SW 1271 (cell line): ENCODE measurements at regions not wholly inside any gene's neighbourhood (a gene's known extent, or its start where the extent isn't known, plus 50 kb on each side); places are given as distances from the start of the nearest gene placed in this dataset.
"Not testable (repeated sequence)": the region's sequence is repeated elsewhere in the genome, so short reads cannot be mapped to it uniquely, and the experiment has no call there.

Experiments
- DNase-seq, 2 experiments: peaks; one replicate each; lab custom pipeline; 2025; lab: John Stamatoyannopoulos, UW

GRCh38 chr6:74182992-74183391 is 487.0 kb downstream of the CD109 start:
- no peak for DNase-seq

- DNase-seq, result no peak
These were observed 485.5 kb downstream of the CD109 start for GRCh38 chr6:74181471-74181870.

DNA sequence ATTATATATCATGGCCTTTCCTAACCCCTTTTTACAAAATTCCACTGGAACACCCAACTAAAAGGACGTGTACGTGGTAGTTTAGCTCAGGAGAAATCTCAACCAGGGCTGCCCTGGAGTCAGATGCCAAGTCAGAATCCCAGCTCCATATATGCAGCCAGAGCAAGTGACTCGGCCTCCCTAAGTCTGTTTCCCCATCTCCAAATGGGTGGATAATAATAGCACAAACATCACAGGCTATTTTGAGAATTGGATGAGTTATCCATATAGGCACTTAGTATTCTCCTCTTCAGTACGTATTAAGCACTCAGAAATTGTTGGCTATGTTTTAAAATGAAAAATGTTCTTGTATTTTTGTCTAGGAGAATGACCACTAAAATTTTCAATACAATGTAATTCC is 481.5 kb downstream of the CD109 start:
- no peak for DNase-seq

- DNase-seq, result not testable (repeated sequence)
These were observed 474.5 kb downstream of the CD109 start for GRCh38 chr6:74170550-74170949.

DNA sequence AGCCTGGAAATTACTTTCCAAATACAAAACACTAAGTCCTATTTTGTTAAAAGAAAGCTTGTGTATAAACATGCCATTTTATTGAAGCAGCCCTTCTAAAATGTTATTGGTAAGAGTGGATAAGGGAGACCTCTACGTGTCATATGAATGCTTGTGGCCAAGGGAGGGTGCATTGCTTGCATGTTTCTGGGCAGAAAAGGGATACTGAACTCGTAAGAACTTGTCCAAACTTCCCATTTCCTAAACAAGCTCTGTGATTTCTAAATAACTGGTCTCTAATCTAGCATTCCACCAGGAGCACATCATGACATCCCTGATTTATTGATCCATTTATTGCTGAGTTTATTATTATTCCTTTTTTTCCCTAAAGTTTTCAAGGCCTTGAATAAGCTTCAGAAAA is 474.1 kb downstream of the CD109 start:
- DNase-seq, result no peak

DNA sequence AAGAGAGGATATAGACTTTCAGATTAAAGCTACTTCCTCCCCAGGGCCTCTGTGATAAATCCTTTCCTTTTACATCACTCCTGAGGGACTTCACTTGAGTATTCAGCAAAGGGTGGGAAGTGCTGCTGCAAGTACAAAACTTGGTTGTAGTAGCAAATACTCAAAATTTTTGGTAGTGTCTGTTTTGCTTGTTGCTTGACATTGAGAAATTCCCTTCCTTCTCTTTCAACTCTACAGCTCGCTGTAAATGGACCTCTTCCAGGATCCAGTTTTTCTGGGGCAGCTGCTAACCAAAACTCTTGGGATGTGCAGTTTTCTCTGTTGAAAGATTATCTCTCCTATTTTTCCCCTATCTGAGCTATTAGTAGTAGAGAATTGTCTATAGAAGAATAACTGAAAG is 472.0 kb downstream of the CD109 start:
- DNase-seq, result no peak

DNA sequence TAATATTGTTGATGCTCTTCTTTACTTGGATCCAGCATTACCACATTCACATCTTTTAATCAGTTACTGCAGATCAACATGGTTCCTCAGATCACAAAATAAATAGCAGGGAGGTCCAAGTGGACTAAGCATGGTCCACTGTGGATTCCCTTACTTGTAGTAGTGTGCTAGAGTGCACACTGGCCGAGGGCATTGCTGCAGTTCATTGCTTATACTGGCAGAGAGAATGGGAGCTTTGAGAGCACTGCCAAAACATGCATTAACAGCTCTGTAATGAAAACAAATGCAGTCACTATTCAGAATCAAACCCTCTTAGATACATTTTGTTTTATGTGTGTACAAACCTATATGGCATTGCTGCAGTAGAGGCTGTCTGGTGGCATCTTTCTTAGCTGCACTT is 471.5 kb downstream of the CD109 start:
- DNase-seq, result no peak

DNA sequence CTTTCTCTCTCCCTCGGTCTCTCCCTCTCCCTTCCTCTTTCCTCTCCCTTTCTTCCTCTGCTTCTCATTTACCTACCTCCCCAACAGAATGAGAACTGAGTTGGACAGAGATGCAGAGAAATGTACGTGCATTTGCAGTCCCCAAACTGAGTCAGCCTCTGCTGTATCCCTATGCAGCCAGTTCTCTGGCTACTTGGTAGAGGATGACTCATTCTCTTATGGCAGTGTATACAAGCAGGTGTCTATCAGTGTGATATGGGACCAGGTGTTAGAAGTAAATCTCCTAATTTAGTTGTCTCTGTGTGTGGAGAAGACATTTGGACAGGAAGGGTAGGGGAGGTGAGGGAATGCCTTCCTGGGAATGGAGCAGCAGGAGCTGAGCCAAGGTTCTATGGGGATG is 470.8 kb downstream of the CD109 start:
- no peak for DNase-seq

GRCh38 chr6:74161380-74161779 is 465.4 kb downstream of the CD109 start:
- DNase-seq, result no peak

- DNase-seq, result no peak
These were observed 456.2 kb downstream of the CD109 start for GRCh38 chr6:74152096-74152675.

DNA sequence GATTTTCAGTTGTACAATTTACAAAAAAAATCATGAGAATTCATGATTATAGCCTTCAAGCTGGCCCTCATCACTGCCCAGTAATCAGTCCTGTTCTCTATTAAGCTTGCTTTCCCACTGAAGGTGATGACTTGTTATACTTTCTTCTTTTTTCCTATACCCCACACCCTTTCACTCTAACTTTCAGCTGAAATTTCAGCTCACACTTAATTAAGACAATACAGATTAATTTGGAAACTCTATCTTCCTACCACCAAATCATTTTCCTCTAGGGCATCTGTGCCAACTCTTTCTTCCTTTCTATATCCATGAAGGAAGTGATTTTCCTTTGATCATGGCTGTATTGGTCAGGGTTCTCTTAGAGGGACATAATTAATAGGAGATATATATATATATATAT is 449.9 kb downstream of the CD109 start:
- DNase-seq, result no peak

- peak; percentile 30 to 74 for DNase-seq
These were observed 441.9 kb downstream of the CD109 start for GRCh38 chr6:74137911-74138310.

DNA sequence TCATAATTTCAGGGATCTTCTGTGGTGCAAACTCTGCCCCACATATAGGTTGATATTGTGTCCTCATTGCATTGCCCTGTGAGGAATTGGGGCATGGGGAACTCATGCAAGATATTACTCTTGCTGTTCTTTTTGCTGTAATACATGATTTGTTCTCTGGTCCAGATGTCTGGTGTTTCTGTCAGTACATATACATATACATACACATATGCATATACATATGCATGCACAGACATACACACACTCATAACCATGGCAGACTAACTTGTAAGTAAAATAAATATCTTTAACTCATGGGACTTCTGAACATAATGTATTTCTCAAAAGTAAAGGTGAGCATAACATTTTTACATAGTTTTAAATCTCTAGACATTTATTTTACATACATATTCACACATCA is 438.3 kb downstream of the CD109 start:
- DNase-seq, result no peak

GRCh38 chr6:74133073-74133472 is 437.1 kb downstream of the CD109 start:
- no peak for DNase-seq

DNA sequence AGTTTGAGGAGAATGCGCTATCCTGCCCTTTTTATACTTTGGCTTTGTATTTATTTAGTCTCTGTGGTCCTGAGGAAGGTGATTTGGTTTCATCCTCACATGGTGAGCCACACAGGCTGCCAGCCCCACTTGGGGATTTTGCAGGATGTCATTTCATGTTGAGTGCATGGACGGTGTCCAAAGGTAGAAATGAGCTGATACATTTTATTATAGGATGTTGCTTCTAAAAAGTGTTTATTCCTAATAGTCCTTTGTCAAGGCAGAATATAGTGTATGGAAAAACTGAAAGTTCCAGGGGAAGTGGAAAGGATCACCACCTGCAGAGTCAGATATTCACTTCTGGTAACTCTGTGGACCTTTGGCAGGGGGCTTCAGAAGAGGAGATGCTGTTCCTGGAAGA is 434.6 kb downstream of the CD109 start:
- no peak for DNase-seq

DNA sequence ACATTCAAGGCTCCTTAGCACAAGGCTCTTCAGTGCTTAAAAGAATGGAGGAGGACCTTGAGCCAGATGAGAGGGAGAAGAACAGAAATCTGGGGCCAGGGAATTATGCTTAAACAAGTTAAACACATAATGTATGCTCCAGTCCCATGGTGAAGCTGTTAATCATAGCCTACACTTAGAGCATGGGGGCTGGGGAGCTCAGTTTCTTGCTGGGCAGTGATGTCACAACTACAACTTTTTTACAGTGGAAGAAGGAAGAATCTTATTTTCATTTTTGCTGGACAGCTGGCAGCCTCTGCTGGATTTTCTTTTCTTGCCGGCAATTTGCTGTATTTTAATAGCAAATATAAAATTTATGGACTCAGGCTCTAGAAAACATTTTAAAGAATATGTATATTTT is 432.5 kb downstream of the CD109 start:
- DNase-seq, result no peak

DNA sequence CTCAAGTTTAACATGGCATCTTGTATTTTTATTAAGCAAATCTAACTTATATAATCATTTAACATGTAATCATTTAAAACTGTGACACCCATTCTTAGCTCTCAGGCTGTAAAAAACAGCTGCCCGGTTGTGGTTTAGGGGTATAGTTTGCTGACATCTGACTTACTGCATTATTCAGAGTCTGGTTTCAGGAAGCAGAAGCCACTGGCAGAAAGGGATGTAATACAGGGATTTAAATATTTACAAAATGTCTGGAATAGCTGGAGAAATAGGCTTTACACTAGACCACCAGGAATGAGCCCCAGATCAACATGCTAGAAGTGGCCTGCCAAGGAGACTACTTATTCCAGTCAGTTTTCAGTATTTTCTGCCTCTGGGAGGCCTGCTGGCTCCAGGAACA is 421.1 kb downstream of the CD109 start:
- DNase-seq, result no peak

- no peak for DNase-seq
These were observed 419.7 kb downstream of the CD109 start for GRCh38 chr6:74115674-74116073.

DNA sequence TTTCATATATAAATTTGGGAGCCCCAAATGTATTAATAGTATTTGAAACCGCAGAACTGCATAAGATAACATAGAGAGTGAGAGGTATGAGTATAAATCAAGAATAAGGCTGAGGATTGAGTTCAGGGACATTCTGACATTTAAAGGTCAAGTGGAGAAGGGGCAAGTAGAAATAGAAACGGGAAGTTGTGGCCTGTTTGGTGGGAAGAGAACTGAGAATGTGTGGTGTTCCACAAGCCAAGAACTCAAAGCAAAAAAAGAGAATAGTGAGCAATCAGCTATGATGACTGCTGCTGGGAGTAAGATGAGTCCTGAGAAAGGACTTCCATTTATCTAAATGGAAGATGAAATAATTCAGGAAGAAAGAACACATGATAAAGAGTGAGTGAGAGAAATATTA is 418.4 kb downstream of the CD109 start:
- DNase-seq, result no peak

- DNase-seq, result no peak
These were observed 417.9 kb downstream of the CD109 start for GRCh38 chr6:74113901-74114300.

- DNase-seq, result no peak
These were observed 407.4 kb downstream of the CD109 start for GRCh38 chr6:74103417-74103816.

DNA sequence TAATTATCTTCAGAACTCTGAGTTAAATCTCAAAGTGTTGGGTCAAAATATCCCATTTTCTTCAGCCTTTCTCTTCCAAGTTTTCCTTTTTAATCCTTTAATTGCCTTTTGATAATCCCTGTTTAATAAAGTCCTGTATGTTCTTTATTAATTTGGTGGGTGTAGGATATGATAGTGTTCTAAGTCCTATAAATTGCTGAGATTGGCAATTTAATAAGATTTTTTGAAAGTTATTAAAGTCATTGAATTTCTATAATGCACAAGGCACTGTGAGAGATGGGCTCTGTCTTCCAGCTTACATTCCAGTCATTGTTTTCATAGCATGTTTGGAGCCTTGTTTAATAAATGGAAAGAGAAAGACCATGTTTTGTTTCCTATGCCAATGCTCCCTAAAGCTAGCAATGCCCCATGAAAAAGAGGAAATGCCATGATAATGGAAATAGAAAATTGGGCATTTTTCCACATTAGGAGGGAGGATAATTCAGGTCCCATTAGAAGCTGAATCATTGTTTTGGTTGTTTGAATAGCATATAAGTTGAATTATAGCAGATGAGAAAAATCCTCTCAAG is 404.8 kb downstream of the CD109 start:
- DNase-seq, result no peak

GRCh38 chr6:74096329-74096728 is 400.3 kb downstream of the CD109 start:
- DNase-seq, result no peak

DNA sequence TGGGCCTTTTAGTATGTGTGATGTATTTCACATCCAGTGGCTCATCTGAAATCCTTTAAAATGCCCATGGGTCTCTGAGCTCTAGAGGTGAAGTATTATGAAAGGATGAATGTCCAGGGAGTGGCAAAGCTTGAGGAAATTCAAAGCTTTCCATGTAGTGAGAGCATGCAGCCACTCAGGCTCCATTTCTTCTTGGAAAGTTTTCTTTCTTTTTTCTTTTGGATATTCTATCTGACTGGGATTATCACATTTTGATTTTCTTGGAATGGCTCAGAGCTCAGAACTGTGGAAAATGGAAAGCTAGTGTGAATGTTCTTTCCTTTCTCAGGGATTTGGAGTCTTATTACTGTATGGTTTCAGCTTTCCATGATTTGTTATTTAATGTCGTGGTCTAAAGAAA is 397.4 kb downstream of the CD109 start:
- no peak for DNase-seq

DNA sequence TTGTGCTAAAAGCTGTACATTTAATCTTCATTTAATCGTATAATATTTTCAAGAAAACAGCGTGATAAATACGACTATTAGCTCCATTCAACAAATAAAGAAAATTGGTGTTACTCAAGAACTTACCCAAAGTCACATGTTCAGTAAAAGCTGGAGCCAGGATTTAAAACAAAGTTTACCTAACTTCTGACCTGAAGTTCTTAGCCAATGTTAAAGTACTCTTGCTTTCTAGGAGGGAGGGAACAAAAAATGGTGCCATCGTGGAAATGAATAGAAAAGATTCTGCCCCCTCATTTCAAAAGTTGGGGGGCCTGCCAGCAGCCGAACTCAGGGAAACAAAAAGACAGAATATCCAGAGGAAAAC is 395.8 kb downstream of the CD109 start:
- DNase-seq, result no peak
